Endothelial cell of hepatic sinusoid (primary cell): ENCODE measurements at regions not wholly inside any gene's neighbourhood (a gene's known extent, or its start where the extent isn't known, plus 50 kb on each side); places are given as distances from the start of the nearest gene placed in this dataset.

Experiments
- in situ Hi-C: cut with HindIII; loops from 2 replicates; pipeline ENCODE4 v1.10.0; 2017; ENCODE audit warnings: low sequenced_read_pairs

- in situ Hi-C loops: no loop called here
These were observed 546.7 kb upstream of the ADAMTS9 start for GRCh38 chr3:65234499-65234898.

GRCh38 chr3:65233561-65233960 is 545.8 kb upstream of the ADAMTS9 start:
- in situ Hi-C loops: no loop called here

- in situ Hi-C loops: no loop called here
These were observed 543.7 kb upstream of the ADAMTS9 start for GRCh38 chr3:65231544-65231943.

- in situ Hi-C loops: no loop called here
These were observed 542.7 kb upstream of the ADAMTS9 start for GRCh38 chr3:65230261-65231139.

GRCh38 chr3:65226287-65226686 is 538.5 kb upstream of the ADAMTS9 start:
- in situ Hi-C loops: no loop called here

GRCh38 chr3:65210026-65210814 is 522.4 kb upstream of the ADAMTS9 start:
- in situ Hi-C loops: no loop called here

- in situ Hi-C loops: loop anchor here (5.0 kb wide), 1 partner anchor 270 kb away; no protein-coding TSS in a partner anchor
These were observed 514.6 kb upstream of the ADAMTS9 start for GRCh38 chr3:65202395-65202794.

- in situ Hi-C loops: loop anchor here (5.0 kb wide), 1 partner anchor 270 kb away; no protein-coding TSS in a partner anchor
These were observed 514.1 kb upstream of the ADAMTS9 start for GRCh38 chr3:65201926-65202325.

- in situ Hi-C loops: loop anchor here (5.0 kb wide), 1 partner anchor 272 kb away; no protein-coding TSS in a partner anchor
These were observed 512.6 kb upstream of the ADAMTS9 start for GRCh38 chr3:65200310-65200970.

GRCh38 chr3:65196663-65197062 is 508.9 kb upstream of the ADAMTS9 start:
- in situ Hi-C loops: no loop called here

GRCh38 chr3:65195211-65196006 is 507.6 kb upstream of the ADAMTS9 start:
- in situ Hi-C loops: no loop called here

- in situ Hi-C loops: no loop called here
These were observed 506.9 kb upstream of the ADAMTS9 start for GRCh38 chr3:65194744-65195143.

- in situ Hi-C loops: no loop called here
These were observed 506.4 kb upstream of the ADAMTS9 start for GRCh38 chr3:65194047-65194714.

- in situ Hi-C loops: no loop called here
These were observed 505.7 kb upstream of the ADAMTS9 start for GRCh38 chr3:65193531-65193930.

- in situ Hi-C loops: no loop called here
These were observed 502.3 kb upstream of the ADAMTS9 start for GRCh38 chr3:65190111-65190510.

GRCh38 chr3:65186268-65186667 is 498.5 kb upstream of the ADAMTS9 start:
- in situ Hi-C loops: no loop called here

GRCh38 chr3:65182682-65183081 is 494.9 kb upstream of the ADAMTS9 start:
- in situ Hi-C loops: no loop called here

GRCh38 chr3:65182085-65182484 is 494.3 kb upstream of the ADAMTS9 start:
- in situ Hi-C loops: no loop called here

GRCh38 chr3:65181391-65181871 is 493.6 kb upstream of the ADAMTS9 start:
- in situ Hi-C loops: no loop called here

GRCh38 chr3:65178703-65179102 is 490.9 kb upstream of the ADAMTS9 start:
- in situ Hi-C loops: no loop called here
